Stomach (tissue), 8 donors: ENCODE measurements at regions not wholly inside any gene's neighbourhood (a gene's known extent, or its start where the extent isn't known, plus 50 kb on each side); places are given as distances from the start of the nearest gene placed in this dataset.
A peak's percentile ranks its signal among the peaks of the same experiment; 100 is the strongest.

Experiments used
- DNase-seq, 2 donors: peaks; one replicate each; pipeline versions ENCODE4 v3.0.0 to v3.0.0-alpha.2; 2013 to 2019
- H3K27ac ChIP-seq, 5 donors: fragments of 200-600 bp in 4 of 5; sonication (generic) in 4 of 5; one replicate each; pipeline ENCODE4 v1.5.1; 2013 to 2019; ENCODE audit warnings: mild to moderate bottlenecking in 1 of 5, moderate library complexity in 1 of 5
- H3K27me3 ChIP-seq, 3 donors: fragments of 200-600 bp; sonication (generic); one replicate each; pipeline ENCODE4 v1.5.1; 2017 to 2019; ENCODE audit warnings: mixed run types in 1 of 3
- H3K36me3 ChIP-seq, 4 donors: fragments of 200-600 bp; sonication (generic); 1 replicate in 3 of 4; 2 replicates in 1 of 4; pipeline ENCODE4 v1.5.1; 2016 to 2019
- H3K4me1 ChIP-seq, 4 donors: fragments of 200-600 bp; sonication (generic); one replicate each; pipeline ENCODE4 v1.5.1; 2016 to 2019
- H3K4me3 ChIP-seq, 4 donors: fragments of 200-600 bp; sonication (generic) in 3 of 4; one replicate each; pipeline ENCODE4 v1.5.1; 2016 to 2019; ENCODE audit warnings: mild to moderate bottlenecking in 1 of 4
- H3K9me3 ChIP-seq, 4 donors: fragments of 200-600 bp; sonication (generic); one replicate each; pipeline ENCODE4 v1.5.1; 2016 to 2019
- EP300 ChIP-seq: sonication (generic); formaldehyde crosslinking; IDR thresholded peaks from one replicate; pipeline ENCODE4 v1.6.1; 2017; ENCODE audit warnings: antibody characterized with exemption
- POLR2A ChIP-seq, 4 donors: fragments of 450-650 bp; IDR thresholded peaks; one replicate each; pipeline ENCODE4 v1.6.1; 2016; ENCODE audit warnings: antibody characterized with exemption in 4 of 4, control low read depth in 2 of 4, mild to moderate bottlenecking in 1 of 4, moderate library complexity in 1 of 4
- POLR2AphosphoS5 ChIP-seq, 3 donors: sonication (generic); formaldehyde crosslinking; IDR thresholded peaks; one replicate each; pipeline ENCODE4 v1.6.1; 2016; ENCODE audit warnings: antibody characterized with exemption in 3 of 3
- whole genome bisulfite sequencing, 5 donors: extraction: QIAGEN DNeasy Blood & Tissue Kit in 3 of 5; methylation state at CpG; one replicate each; pipeline versions ENCODE4 v1.1.5 to v1.1.7; 2013 to 2018; 5-methylcytosine and 5-hydroxymethylcytosine counted together
- intact Hi-C: fragments of 100-400 bp; cut with DNase I; formaldehyde crosslinking; loops from one replicate; pipeline ENCODE4 v1.15.1; 2023; ENCODE audit warnings: low total_unique reads
- TF ChIP-seq, protein P1 (sequence below), 7 experiments: fragments of 450-650 bp in 4 of 7; fragments of 200-600 bp in 3 of 7; sonication (generic) in 3 of 7; IDR thresholded peaks; one replicate each; pipeline ENCODE4 v1.5.1; 2016 to 2019; ENCODE audit warnings: antibody characterized with exemption in 7 of 7, control low read depth in 2 of 7, mild to moderate bottlenecking in 1 of 7
- donor health status: healthy with polysubstance abuse.
- donor health status: Bipolar disorder and iron deficiency.
- donor health status: healthy.

DNA sequence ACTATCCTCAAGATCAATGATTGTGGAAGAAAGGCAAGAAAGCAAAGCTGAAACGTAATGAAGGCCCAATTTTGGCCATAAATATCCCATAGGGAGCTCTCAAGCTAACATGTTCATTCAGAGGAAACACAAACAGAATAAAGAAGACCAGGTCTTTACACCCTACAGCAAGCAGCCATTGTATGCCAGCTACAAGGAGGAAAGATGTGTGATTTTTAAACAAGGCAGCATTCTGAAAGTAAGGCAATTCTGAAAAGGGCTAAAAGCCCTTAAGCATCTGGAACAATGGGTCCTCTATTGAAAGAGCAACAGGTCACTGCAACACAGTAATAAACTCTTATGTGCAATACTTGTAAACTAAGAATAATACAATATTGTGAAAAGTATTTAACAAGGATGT lies 1002.4 kb downstream of the SLITRK1 start:
- no peaks in the 10 kb centered on the region for H3K4me1 ChIP-seq
- TF ChIP-seq POLR2AphosphoS5 (IDR thresholded peaks at IDR 0.05) (no peak), POLR2A (IDR thresholded peaks at IDR 0.05) (no peak), EP300 (no peak)
- TF ChIP-seq, protein P1, sequence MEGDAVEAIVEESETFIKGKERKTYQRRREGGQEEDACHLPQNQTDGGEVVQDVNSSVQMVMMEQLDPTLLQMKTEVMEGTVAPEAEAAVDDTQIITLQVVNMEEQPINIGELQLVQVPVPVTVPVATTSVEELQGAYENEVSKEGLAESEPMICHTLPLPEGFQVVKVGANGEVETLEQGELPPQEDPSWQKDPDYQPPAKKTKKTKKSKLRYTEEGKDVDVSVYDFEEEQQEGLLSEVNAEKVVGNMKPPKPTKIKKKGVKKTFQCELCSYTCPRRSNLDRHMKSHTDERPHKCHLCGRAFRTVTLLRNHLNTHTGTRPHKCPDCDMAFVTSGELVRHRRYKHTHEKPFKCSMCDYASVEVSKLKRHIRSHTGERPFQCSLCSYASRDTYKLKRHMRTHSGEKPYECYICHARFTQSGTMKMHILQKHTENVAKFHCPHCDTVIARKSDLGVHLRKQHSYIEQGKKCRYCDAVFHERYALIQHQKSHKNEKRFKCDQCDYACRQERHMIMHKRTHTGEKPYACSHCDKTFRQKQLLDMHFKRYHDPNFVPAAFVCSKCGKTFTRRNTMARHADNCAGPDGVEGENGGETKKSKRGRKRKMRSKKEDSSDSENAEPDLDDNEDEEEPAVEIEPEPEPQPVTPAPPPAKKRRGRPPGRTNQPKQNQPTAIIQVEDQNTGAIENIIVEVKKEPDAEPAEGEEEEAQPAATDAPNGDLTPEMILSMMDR (IDR thresholded peaks at IDR 0.05) = no peak
- WGBS, 5 donors = 17 to 47% (median 41%) methylated on average over 1 of the region's 1 CpG

DNA sequence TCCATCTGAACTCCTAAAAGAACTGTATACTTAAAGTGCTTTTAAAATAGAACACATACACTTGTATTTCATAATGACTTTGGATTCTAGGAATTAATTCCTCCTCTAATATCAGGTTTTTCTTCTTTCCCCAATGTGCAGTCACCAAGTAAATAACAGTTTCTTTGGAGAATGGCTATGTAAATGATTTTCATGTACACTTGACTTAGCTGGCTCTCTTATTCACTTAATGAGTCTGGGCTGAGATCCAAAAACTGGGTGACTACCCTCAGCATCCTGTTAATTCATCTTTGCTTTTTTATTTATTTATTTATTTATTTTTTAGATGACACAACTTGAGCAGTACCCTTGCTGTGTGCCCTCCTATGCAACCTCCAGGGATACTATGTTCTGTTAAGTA lies 1003.7 kb downstream of the SLITRK1 start:
- TF ChIP-seq POLR2A (IDR thresholded peaks at IDR 0.05) (no peak), POLR2AphosphoS5 (IDR thresholded peaks at IDR 0.05) (no peak), EP300 (no peak)
- TF ChIP-seq, protein P1 (IDR thresholded peaks at IDR 0.05) = no peak
- Histone ChIP-seq H3K27me3 (no peaks in the 10 kb centered on the region), H3K36me3 (no peaks in the 10 kb centered on the region), H3K27ac (no peak overlapping the region), H3K9me3 (peaks cover 0 to 3% (median 0%) of the 10 kb centered on the region in 4 donors), H3K4me1 (no peaks in the 10 kb centered on the region), H3K4me3 (no peak overlapping the region)
- DNase-seq = peak in 1 of 2 donors; percentile 8
- intact Hi-C loops = no loop called here

More for the DNA sequence above, 1002.4 kb downstream of the SLITRK1 start:
- H3K4me3 ChIP-seq = no peak overlapping the region
- no peak for DNase-seq
- H3K9me3 ChIP-seq = peaks cover 0 to 10% (median 0%) of the 10 kb centered on the region in 4 donors
- intact Hi-C loops = no loop called here
- no peaks in the 10 kb centered on the region for H3K27me3 ChIP-seq
- H3K36me3 ChIP-seq = no peaks in the 10 kb centered on the region
- no peak overlapping the region for H3K27ac ChIP-seq

DNA sequence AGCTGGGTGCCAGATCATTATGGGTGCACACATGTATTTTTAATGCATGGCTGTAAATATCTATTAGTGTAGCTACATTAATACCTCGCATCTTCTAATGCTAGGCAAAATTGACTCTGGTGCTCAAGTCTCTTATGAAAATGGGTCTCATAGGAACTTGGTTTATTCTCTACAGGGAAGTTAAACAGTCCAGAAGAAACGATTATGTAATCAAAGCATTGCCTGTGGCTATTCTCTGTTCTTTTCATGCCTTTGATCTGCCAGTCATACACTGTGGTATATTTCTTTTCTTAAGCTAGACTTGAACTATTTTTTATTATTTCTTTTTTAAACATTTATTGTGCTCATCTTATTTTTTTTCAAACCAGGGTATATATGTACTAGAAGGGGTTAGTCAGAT lies 1015.0 kb downstream of the SLITRK1 start:
- DNase-seq = no peak
- H3K4me1 ChIP-seq = no peaks in the 10 kb centered on the region
- intact Hi-C loops = no loop called here
- no peak for TF ChIP-seq POLR2AphosphoS5 (IDR thresholded peaks at IDR 0.05)
- TF ChIP-seq, protein P1 (IDR thresholded peaks at IDR 0.05) = no peak
- no peak for TF ChIP-seq POLR2A (IDR thresholded peaks at IDR 0.05)
- TF ChIP-seq EP300 = no peak
- no peak overlapping the region for H3K27ac ChIP-seq
- WGBS, 5 donors = 42 to 60% (median 53%) methylated on average over 2 of the region's 2 CpGs
- H3K36me3 ChIP-seq = no peaks in the 10 kb centered on the region
- no peaks in the 10 kb centered on the region for H3K27me3 ChIP-seq
- no peak overlapping the region for H3K4me3 ChIP-seq
- H3K9me3 ChIP-seq = peaks cover 0 to 7% (median 0%) of the 10 kb centered on the region in 4 donors

DNA sequence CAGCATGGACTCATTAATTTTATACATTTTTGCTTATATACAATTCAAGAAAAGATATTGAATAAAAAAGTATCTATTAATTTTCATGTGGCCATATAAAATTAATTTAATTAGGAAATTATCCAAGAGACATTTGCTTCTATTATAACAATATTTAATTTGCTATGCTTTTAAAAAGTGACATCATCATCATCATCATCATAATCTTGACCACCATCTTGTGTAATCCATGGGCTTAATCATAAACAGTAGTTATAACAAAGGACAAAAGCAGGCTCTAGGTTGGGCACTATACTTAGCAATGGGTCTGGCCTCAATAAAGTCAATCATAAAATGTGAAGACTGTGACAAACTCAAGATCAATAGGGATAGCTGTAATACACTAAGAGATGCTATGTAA lies 1031.6 kb downstream of the SLITRK1 start:
- intact Hi-C loops = no loop called here
- H3K4me3 ChIP-seq = no peak overlapping the region

More for the DNA sequence above, 1031.6 kb downstream of the SLITRK1 start:
- Histone ChIP-seq H3K27ac (no peak overlapping the region), H3K9me3 (peaks cover 0 to 11% (median 0%) of the 10 kb centered on the region in 4 donors), H3K36me3 (no peaks in the 10 kb centered on the region), H3K4me1 (no peaks in the 10 kb centered on the region), H3K27me3 (no peaks in the 10 kb centered on the region)
- no peak for DNase-seq
- TF ChIP-seq, protein P1 (IDR thresholded peaks at IDR 0.05) = no peak
- TF ChIP-seq POLR2A (IDR thresholded peaks at IDR 0.05) = no peak
- TF ChIP-seq POLR2AphosphoS5 (IDR thresholded peaks at IDR 0.05) = no peak
- TF ChIP-seq EP300 = no peak
